H1 (cell line): ENCODE measurements at regions not wholly inside any gene's neighbourhood (a gene's known extent, or its start where the extent isn't known, plus 50 kb on each side); places are given as distances from the start of the nearest gene placed in this dataset.

Experiments
- CTCF ChIA-PET: fragments of 300-600 bp; sonication (Branson Sonifier 250); formaldehyde crosslinking; loops from one replicate; lab custom pipeline; 2021; ENCODE audit not compliant: partially characterized antibody; lab: Charles Lee
- POLR2A ChIA-PET: fragments of 300-600 bp; sonication (Branson Sonifier 250); formaldehyde crosslinking; loops from one replicate; lab custom pipeline; 2021; ENCODE audit warnings: inconsistent platforms; ENCODE audit not compliant: partially characterized antibody; lab: Charles Lee
- DNase-seq, 2 experiments: peaks; one replicate each; pipeline versions ENCODE4 v3.0.0 to v3.0.0-alpha.2; 2010 to 2022; ENCODE audit warnings: low spot score in 2 of 2, low read depth in 1 of 2, mixed read lengths in 1 of 2
- FAIRE-seq: peaks from 2 replicates; lab custom pipeline; 2011; peaks lifted over from hg19 to GRCh38; lab: Jason Lieb, UNC
- H2AFZ ChIP-seq: 2 replicates; pipeline ENCODE4 v1.8.1; 2012; ENCODE audit warnings: low read length, inconsistent platforms
- H2AK5ac ChIP-seq: 2 replicates; pipeline ENCODE4 v1.6.1; 2013; ENCODE audit warnings: low read depth, low read length
- H2BK120ac ChIP-seq: replicated peaks from 2 replicates; pipeline ENCODE3; 2013; ENCODE audit warnings: low read depth, low read length, inconsistent platforms
- H2BK12ac ChIP-seq: 2 replicates; pipeline ENCODE4 v1.6.1; 2013; ENCODE audit warnings: low read depth, low read length
- H2BK15ac ChIP-seq: 2 replicates; pipeline ENCODE4 v1.6.1; 2013; ENCODE audit warnings: low read length
- H2BK20ac ChIP-seq: 2 replicates; pipeline ENCODE4 v1.6.1; 2013; ENCODE audit warnings: low read length
- H2BK5ac ChIP-seq: 2 replicates; pipeline ENCODE4 v1.6.1; 2013; ENCODE audit warnings: low read depth, low read length
- H3K14ac ChIP-seq: 2 replicates; pipeline ENCODE4 v1.6.1; 2013; ENCODE audit warnings: inconsistent platforms; ENCODE audit not compliant: insufficient read length
- H3K18ac ChIP-seq: 2 replicates; pipeline ENCODE4 v1.6.1; 2013; ENCODE audit warnings: low read length; ENCODE audit errors: extremely low read depth
- H3K23ac ChIP-seq: 2 replicates; pipeline ENCODE4 v1.6.1; 2013; ENCODE audit warnings: inconsistent platforms; ENCODE audit not compliant: insufficient read length
- H3K23me2 ChIP-seq: 2 replicates; pipeline ENCODE4 v1.6.1; 2013; ENCODE audit warnings: low read depth, low read length
- H3K27ac ChIP-seq: 2 replicates; pipeline ENCODE4 v1.6.1; 2011; ENCODE audit warnings: low read depth, low read length, inconsistent platforms
- H3K27me3 ChIP-seq, 4 experiments: replicated peaks in 1 of 4; 1 replicate in 1 of 4; 2 replicates in 3 of 4; pipeline versions ENCODE4 v1.6.1 to v1.8.1; 2011 to 2013; ENCODE audit warnings: low read length in 3 of 4, mild to moderate bottlenecking in 3 of 4, inconsistent platforms in 2 of 4, mixed read lengths in 2 of 4, moderate library complexity in 1 of 4; ENCODE audit not compliant: control insufficient read depth in 3 of 4, insufficient read depth in 3 of 4; ENCODE audit errors: extremely low read depth in 1 of 4
- H3K36me3 ChIP-seq, 4 experiments: 2 replicates each; pipeline versions ENCODE4 v1.6.1 to v1.8.1; 2011 to 2013; ENCODE audit warnings: mild to moderate bottlenecking in 4 of 4, low read length in 3 of 4, moderate library complexity in 2 of 4, control low read depth in 1 of 4, inconsistent platforms in 1 of 4; ENCODE audit not compliant: insufficient read depth in 4 of 4, control insufficient read depth in 2 of 4
- H3K4ac ChIP-seq: replicated peaks from 2 replicates; pipeline ENCODE3; 2013; ENCODE audit warnings: low read length, low read depth, mixed read lengths, inconsistent platforms; ENCODE audit not compliant: insufficient read length
- H3K4me1 ChIP-seq, 4 experiments: replicated peaks in 1 of 4; 1 replicate in 1 of 4; 2 replicates in 3 of 4; pipeline versions ENCODE4 v1.6.1 to v1.8.1; 2011 to 2013; ENCODE audit warnings: low read length in 3 of 4, inconsistent platforms in 2 of 4, mixed read lengths in 1 of 4; ENCODE audit not compliant: insufficient read depth in 4 of 4, control insufficient read depth in 3 of 4
- H3K4me2 ChIP-seq, 2 experiments: 2 replicates each; pipeline versions ENCODE4 v1.6.1 to v1.8.1; 2011 to 2013; ENCODE audit warnings: low read depth in 2 of 2, low read length in 2 of 2, control low read depth in 1 of 2, inconsistent platforms in 1 of 2, mild to moderate bottlenecking in 1 of 2; ENCODE audit not compliant: insufficient read depth in 1 of 2
- H3K4me3 ChIP-seq, 4 experiments: fragments of 200-600, 300-600 bp in 1 of 4; sonication (generic), shearing (Covaris generic), sonication (Bioruptor Twin) in 1 of 4; 2 replicates each; pipeline versions ENCODE4 v1.5.1 to v1.8.1; 2011 to 2016; ENCODE audit warnings: low read length in 4 of 4, low read depth in 3 of 4, control low read depth in 2 of 4, inconsistent platforms in 2 of 4, mild to moderate bottlenecking in 2 of 4, mixed read lengths in 1 of 4, moderate library complexity in 1 of 4; ENCODE audit not compliant: insufficient read depth in 2 of 4; ENCODE audit errors: extremely low read depth in 1 of 4
- H3K56ac ChIP-seq: replicated peaks from 2 replicates; pipeline ENCODE3; 2013; ENCODE audit warnings: low read depth, mild to moderate bottlenecking, mixed read lengths, low read length, inconsistent platforms; ENCODE audit not compliant: insufficient read length
- H3K79me1 ChIP-seq: 2 replicates; pipeline ENCODE4 v1.6.1; 2013; ENCODE audit warnings: low read depth, low read length, control low read depth
- H3K79me2 ChIP-seq, 2 experiments: 2 replicates each; pipeline versions ENCODE4 v1.6.1 to v1.8.1; 2012 to 2013; ENCODE audit warnings: low read length in 2 of 2, mild to moderate bottlenecking in 2 of 2, inconsistent platforms in 1 of 2; ENCODE audit not compliant: insufficient read depth in 2 of 2, control insufficient read depth in 1 of 2
- H3K9ac ChIP-seq, 4 experiments: replicated peaks in 1 of 4; 1 replicate in 1 of 4; 2 replicates in 3 of 4; pipeline versions ENCODE4 v1.6.1 to v1.8.1; 2011 to 2013; ENCODE audit warnings: low read depth in 3 of 4, low read length in 3 of 4, control low read depth in 2 of 4, mild to moderate bottlenecking in 2 of 4, moderate library complexity in 2 of 4, inconsistent platforms in 1 of 4; ENCODE audit errors: extremely low read depth in 1 of 4
- H3K9me3 ChIP-seq, 2 experiments: 2 replicates each; pipeline versions ENCODE4 v1.6.1 to v1.8.1; 2012 to 2013; ENCODE audit warnings: mild to moderate bottlenecking in 2 of 2, moderate library complexity in 2 of 2, control low read depth in 1 of 2, inconsistent platforms in 1 of 2, low read depth in 1 of 2, low read length in 1 of 2, mixed read lengths in 1 of 2; ENCODE audit not compliant: insufficient read depth in 2 of 2
- H4K20me1 ChIP-seq, 2 experiments: replicated peaks in 1 of 2; 2 replicates each; pipeline versions ENCODE3 to v1.8.1; 2011 to 2013; ENCODE audit warnings: inconsistent platforms in 2 of 2, low read length in 2 of 2, mild to moderate bottlenecking in 1 of 2; ENCODE audit not compliant: insufficient read depth in 2 of 2, control insufficient read depth in 1 of 2
- H4K5ac ChIP-seq: 2 replicates; pipeline ENCODE4 v1.6.1; 2013; ENCODE audit warnings: low read length, low read depth, mixed read lengths, inconsistent platforms; ENCODE audit not compliant: insufficient read length
- H4K8ac ChIP-seq: 2 replicates; pipeline ENCODE4 v1.8.0; 2013; ENCODE audit warnings: mild to moderate bottlenecking, moderate library complexity, low read length, inconsistent platforms; ENCODE audit not compliant: insufficient read depth; ENCODE audit errors: extremely low read depth
- H4K91ac ChIP-seq: replicated peaks from 2 replicates; pipeline ENCODE3; 2013; ENCODE audit warnings: low read length, mixed read lengths, inconsistent platforms; ENCODE audit not compliant: insufficient read length
- CEBPB ChIP-seq: IDR thresholded peaks from 2 replicates; pipeline ENCODE4 v1.6.1; 2012; ENCODE audit warnings: low read depth, low read length
- GABPA ChIP-seq: IDR thresholded peaks from 2 replicates; pipeline ENCODE4 v1.6.1; 2011; ENCODE audit warnings: mild to moderate bottlenecking, low read length, moderate library complexity, borderline replicate concordance; ENCODE audit not compliant: insufficient read depth
- HDAC6 ChIP-seq: IDR thresholded peaks from one replicate; pipeline ENCODE4 v1.7.1; 2012; ENCODE audit warnings: low read depth, mild to moderate bottlenecking, inconsistent platforms, low read length, moderate library complexity
- KDM1A ChIP-seq: fragments of 200-600, 300-600 bp; sonication (generic); IDR thresholded peaks from 2 replicates; pipeline ENCODE4 v1.7.1; 2016; ENCODE audit warnings: mild to moderate bottlenecking, low read length, borderline replicate concordance
- MAFK ChIP-seq: IDR thresholded peaks from 2 replicates; pipeline ENCODE4 v1.6.1; 2012; ENCODE audit warnings: low read depth, mild to moderate bottlenecking, improper control_type of control experiment, low read length
- TCF12 ChIP-seq: IDR thresholded peaks from 2 replicates; pipeline ENCODE4 v1.6.1; 2011; ENCODE audit warnings: low read depth, mild to moderate bottlenecking, low read length
- WGBS, 2 experiments: shearing (Covaris generic) in 1 of 2; methylation state at CpG; one replicate each; pipeline versions ENCODE4 v1.1.6 to v1.1.7; 2013 to 2015; ENCODE audit warnings: low lambda C conversion rate in 2 of 2, mixed read lengths in 2 of 2, inconsistent platforms in 1 of 2, low coverage in 1 of 2, missing lambda C conversion rate in 1 of 2; ENCODE audit not compliant: insufficient replicate concordance in 2 of 2, insufficient coverage in 1 of 2, insufficient read length in 1 of 2; ENCODE audit errors: extremely low coverage in 1 of 2, missing lambda C conversion rate in 1 of 2; 5-methylcytosine and 5-hydroxymethylcytosine counted together

GRCh38 chr3:78312851-78313250 lies 1273.0 kb downstream of the ROBO2 start:
- H4K20me1 ChIP-seq: no peaks in the 10 kb centered on the region
- WGBS, 2 experiments: 94% methylated on average over 2 of the region's 2 CpGs; no CpG with 5 or more reads in 1 of the 2 experiments
- no peak overlapping the region for H2BK12ac ChIP-seq
- POLR2A ChIA-PET: no interaction called here
- no peaks in the 10 kb centered on the region for H3K79me1 ChIP-seq
- no peak overlapping the region for H2BK20ac ChIP-seq
- no peak overlapping the region for H3K27ac ChIP-seq
- H4K8ac ChIP-seq: no peak overlapping the region
- no peak overlapping the region for H3K56ac ChIP-seq
- H3K36me3 ChIP-seq: peaks cover 0 to 10% (median 0%) of the 10 kb centered on the region in 4 experiments; a peak in 1 of 8 replicates
- H3K9me3 ChIP-seq: peaks cover 0 to 6% of the 10 kb centered on the region in 2 experiments; a peak in 1 of 4 replicates
- TF ChIP-seq HDAC6 (no peak), CEBPB (no peak), MAFK (no peak), KDM1A (no peak), TCF12 (no peak), GABPA (no peak)
- H3K4ac ChIP-seq: no peak overlapping the region
- H3K23me2 ChIP-seq: no peaks in the 10 kb centered on the region
- no peak overlapping the region for H3K9ac ChIP-seq
- H3K23ac ChIP-seq: no peak overlapping the region
- H2AFZ ChIP-seq: no peak overlapping the region
- FAIRE-seq: no peak
- no peaks in the 10 kb centered on the region; a peak in 1 of 7 replicates for H3K4me1 ChIP-seq
- no peaks in the 10 kb centered on the region for H3K27me3 ChIP-seq
- no peak overlapping the region for H2AK5ac ChIP-seq
- no peak overlapping the region for H2BK15ac ChIP-seq
- CTCF ChIA-PET: no interaction called here
- no peak overlapping the region for H3K4me2 ChIP-seq
- no peak overlapping the region for H2BK5ac ChIP-seq
- no peak for DNase-seq
- H2BK120ac ChIP-seq: no peak overlapping the region
- no peak overlapping the region for H3K4me3 ChIP-seq
- H3K18ac ChIP-seq: no peak overlapping the region
- no peak overlapping the region for H3K14ac ChIP-seq
- H4K5ac ChIP-seq: no peak overlapping the region
- no peaks in the 10 kb centered on the region for H3K79me2 ChIP-seq
- H4K91ac ChIP-seq: no peak overlapping the region
